RPMI8226 (cell line): ENCODE measurements at regions not wholly inside any gene's neighbourhood (a gene's known extent, or its start where the extent isn't known, plus 50 kb on each side); places are given as distances from the start of the nearest gene placed in this dataset.
"Not testable (repeated sequence)": the region's sequence is repeated elsewhere in the genome, so short reads cannot be mapped to it uniquely, and the experiment has no call there.

Source experiments
- DNase-seq: peaks from one replicate; pipeline ENCODE4 v3.0.0-alpha.2; 2015

DNA sequence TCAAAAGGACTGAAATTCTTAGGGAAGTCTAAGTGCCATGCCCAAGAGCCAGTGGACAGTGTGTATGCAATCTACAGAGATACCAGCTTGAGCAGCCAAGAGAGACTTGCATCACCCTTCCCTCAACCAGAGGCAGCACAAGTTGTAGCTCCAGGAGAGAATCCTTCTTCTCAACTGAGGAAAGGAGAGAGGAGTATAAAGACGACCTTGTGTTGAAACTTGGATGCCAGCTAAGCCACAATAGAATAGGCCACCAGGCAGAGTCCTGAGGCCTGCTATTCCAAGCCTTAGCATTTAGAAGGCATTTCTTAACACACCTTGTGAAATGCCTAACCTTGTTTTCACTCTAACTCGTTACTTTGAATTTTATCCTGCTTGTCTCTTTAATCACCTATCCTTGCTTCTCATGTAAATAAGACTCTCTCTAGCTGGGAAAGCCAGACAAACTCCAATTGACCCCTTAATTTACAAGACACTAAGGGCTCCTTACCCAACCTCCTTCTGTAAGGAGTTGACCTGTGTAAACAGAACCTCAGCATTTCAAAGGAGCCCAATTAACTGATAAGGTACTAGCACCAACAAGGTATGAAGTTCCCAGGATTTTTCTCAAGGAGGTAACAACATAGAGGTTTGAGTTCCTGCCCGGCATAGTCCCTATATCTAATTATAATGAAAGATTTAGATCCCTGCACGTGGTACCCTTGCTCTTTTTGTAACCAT is 738.8 kb downstream of the AMY1C start:
- no peak for DNase-seq

DNA sequence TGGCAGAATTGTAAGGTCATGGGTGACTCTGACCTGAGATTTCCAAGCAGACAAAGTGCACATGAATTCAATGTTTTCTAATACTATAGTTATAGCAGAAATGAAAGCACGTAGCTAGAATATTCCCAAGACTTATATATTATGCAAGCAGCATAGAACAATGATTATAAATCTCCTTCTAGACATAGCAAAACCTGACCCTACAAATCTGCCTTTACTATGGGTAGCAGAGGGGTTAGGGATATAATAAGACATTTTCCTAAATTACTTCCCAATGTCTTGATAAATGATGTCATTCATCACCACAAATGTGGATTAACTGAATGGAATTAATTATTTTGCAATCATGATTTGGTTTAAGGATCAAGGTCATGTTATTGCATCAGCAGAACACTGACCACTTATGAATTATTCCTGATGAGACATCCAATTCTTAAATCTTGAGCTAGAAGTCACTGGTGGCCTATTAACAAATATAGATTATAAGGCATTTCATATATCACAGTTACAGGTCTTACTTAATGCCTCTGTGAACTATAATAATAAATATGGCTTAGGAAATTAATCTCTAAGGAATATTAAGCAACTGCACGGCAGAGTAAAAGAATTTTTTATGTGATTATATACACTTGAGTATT is 776.6 kb downstream of the AMY1C start:
- no peak for DNase-seq

DNA sequence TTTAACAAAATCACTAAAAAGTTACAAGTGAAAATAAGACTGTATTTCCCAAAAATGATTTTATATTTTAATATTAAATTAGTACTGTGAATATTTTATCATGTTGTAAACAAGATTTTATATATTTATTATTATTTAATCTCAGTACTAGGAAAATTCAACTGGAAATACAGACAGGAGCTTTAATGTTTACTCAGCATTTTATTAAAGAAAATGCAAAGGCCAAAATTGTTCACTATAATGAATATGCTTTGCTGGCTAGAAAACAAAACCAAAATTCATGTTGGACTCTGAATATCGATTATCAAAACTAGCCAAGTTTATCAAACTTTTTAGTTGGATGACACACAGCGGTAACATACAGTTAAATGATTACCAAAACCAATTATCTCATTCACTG is 782.3 kb downstream of the AMY1C start:
- no peak for DNase-seq

DNA sequence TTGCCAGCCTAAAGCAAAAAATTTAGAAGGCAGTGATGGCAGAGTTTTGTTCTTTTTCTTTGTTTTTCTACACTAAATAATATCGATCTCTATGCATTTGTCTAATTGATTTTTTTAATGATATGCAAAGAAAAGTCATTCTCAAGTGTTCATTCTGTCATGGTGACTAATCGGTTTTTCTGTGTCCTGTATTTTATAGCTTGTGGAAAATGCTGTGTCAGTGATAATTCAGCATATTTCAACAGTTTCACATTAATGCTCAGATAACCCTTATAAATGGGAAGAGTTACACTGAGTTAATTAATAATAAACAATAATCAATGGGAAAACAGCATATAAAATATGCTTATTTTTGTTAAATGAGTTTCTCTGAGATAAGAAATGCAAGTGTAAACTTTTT is 824.9 kb downstream of the AMY1C start:
- no peak for DNase-seq

DNA sequence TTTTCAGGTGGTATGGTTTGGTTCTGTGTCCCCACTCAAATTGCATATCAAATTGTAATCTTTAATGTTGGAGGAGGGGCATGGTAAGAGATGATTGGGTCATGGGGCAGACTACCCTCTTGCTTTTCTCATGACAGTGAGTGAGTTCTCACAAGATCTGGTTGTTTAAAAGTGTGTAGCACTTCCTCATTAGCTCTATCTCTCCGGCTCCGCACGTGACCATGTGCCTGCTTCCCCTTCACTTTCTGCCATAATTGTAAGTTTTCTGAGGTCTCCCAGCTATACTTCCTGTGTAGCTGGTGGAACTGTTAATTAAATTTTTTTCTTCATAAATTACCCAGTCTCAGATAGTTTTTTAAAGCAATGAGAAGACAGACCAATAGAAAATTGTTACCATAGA is 843.2 kb downstream of the AMY1C start:
- DNase-seq, result no peak

DNA sequence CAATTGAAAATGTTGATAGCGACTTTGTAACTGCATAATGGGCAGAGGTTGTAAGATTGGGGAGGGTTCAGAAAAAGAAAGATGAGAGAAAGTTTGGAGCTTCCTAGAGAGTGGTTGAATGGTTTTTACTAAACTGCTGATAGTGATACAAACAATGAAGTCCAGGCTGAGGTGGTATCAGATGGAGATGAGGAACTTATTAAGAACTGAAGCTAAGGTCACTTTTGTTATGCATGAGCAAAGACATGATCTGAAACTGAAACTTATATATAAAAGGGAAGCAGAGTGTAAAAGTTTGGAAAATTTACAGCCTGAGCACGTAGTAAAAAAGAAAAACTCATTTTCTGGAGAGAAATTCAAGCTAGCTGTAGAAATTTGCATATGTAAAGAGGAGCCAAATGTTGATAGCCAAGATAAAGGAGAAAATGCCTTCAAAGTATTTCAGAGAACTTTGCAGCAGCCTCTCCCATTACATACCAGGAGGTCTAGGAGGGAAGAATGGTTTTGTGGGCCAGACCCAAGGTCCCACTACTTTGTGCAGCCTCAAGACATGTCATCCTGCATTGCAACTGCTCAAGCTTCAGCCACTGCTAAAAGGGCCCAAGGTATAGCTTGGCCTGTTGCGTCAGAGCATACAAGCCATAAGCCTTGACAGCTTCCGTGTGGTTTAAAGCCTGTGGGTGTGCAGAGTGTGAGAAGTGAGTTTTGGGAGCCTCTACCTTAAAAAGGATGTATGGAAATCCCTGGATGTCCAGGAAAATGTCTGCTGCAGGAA is 843.9 kb downstream of the AMY1C start:
- DNase-seq, result no peak

DNA sequence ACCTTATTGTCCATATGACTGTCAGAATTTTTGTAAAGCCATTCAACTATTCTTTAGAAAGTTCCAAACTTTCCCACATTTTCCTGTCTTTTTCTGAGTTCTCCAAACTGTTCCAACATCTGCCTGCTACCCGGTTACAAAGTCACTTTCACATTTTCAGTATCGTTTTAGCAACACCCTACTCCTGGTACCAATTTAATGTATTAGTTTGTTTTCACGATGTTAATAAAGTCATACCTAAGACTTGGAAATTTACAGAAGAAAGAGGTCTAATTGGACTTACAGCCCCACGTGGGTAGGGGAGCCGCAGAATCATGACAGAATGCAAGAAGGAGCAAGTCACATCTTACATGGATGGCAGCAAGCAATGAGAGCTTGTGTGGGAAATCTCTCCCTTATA is 867.8 kb downstream of the AMY1C start:
- DNase-seq, result no peak

DNA sequence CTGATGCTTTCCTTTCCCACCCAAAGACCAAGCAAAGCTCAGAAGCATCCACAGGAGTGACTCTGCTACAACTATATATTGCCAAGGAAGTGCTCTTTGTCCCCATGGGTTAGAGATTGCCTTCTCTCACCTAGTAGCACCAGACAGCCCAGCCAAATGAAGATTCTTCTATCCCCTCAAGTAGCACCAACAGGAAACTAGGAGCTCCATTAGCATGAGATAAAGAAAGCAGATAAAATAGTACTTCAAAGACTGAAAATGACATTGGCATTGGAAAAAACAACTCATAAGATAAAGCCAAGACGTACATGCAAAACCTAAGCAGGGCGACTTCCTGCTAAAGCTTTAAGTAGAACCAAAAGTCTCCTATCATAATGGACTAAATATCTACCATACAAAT is 871.5 kb downstream of the AMY1C start:
- DNase-seq, result no peak

DNA sequence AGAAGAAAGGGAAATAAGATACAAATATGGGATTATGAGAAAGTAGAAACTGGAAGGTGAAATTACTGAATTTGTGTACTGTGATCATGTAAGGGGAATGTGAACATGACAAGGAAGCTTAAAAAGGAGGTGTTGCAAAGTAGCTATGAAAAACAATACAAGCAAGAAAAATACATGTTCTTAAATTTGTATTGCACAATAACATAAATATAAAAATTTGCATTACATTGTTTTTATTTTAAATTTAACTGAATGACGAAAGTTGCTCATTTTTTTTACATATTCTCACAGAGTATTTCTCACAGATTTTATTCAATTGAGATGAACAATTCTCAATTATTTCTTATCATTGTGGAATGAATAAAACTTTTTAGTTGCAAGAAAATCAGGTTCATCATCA is 874.8 kb downstream of the AMY1C start:
- no peak for DNase-seq

DNA sequence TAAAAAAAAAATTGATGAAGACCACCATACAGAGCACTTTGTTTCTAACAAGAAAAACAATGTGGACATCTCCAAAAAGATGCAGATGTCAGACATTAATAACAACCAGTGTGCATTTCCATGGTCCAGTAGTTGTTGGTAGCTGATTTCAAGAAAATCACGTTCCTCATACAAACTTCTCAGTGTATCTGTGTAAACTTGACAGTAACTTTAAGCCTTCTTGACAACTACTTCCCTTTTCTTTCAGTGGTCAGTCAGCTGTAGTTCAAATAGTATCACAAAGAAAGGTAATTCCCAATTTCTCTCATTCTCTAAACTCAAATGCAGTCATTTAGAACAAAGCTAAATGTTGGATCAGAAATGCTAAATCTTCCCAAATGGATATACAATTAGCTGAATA is 879.9 kb downstream of the AMY1C start:
- DNase-seq, result no peak

DNA sequence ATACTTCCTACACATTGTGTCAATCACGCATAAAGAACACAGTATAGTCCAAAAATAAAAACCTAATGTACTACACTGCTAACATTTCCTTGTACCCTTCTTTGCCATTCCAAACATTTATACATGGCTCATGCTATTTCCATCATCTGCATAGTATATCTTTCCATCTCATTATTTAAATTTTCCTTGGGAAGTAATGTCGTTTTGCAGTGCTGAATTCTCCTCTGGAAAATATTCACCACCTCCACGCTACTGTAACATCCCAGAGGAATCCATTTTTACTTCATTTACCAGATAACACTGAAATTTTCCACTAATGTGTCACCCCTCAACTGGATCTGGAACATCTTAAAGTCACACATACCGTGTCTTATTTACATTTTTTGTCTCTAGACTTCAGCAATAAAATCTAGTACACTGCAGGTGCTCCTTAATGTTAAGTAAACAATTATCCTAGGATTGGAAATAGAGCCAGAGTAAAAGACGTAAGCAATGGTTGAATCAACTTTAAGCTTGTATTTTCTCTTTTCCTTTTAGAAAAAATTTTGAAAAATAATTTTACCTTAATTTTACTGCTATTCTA is 881.0 kb downstream of the AMY1C start:
- no peak for DNase-seq

DNA sequence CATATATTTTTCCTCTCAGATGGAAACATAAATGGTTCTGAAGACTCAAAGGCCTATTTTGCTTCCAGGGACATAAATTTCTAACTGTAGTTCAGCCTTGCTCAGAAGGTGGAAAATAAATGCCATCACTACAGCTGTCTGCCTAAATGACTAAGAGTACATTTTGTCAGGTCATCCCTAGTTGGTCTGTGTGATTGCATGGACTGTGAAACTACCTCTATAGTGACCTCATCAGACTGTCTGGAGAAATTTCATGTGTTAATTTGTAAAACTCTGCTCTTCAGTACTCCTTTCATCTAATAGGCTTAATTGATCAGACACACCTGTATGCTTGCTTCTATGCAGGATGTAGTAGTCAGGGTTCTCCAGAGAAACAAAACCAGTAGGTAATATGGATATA is 886.9 kb downstream of the AMY1C start:
- no peak for DNase-seq

DNA sequence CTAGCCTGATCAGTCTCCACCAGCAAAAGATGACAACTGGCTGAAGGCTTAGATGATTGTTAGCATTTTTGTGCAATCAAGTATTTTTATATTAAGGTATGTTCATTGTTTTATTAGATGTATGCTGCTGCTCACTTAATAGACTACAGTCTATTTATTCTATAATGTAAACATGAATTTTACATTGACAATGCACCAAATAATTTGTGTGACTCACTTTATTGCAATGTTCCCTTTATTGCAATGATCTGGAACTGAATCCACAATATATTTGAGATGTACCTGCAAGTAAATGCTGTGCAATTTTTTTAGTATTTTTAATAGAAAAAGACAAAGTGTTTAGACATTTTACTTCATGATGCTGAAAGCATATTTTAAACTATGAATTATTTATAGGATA is 896.5 kb downstream of the AMY1C start:
- no peak for DNase-seq

DNA sequence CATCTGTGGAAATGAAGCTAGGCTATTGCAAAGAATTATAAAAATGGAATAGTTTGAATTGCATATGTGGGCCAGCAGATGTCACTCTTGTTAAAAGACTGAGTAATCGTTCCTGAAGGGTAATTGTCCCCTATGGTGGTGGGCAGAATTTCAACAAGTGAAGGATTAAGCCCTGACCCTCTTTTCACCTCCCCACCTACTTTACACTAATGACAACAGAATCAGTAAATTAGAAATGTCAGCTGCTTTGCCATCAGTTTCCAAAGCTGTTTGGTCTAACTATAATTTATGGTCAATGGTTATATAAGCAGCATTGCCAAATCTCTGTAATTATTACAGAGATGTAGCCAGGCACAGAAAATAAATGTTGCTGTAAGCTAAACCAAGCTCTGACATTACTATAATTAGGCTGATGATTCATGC is 898.6 kb downstream of the AMY1C start:
- peak; percentile 14 for DNase-seq

DNA sequence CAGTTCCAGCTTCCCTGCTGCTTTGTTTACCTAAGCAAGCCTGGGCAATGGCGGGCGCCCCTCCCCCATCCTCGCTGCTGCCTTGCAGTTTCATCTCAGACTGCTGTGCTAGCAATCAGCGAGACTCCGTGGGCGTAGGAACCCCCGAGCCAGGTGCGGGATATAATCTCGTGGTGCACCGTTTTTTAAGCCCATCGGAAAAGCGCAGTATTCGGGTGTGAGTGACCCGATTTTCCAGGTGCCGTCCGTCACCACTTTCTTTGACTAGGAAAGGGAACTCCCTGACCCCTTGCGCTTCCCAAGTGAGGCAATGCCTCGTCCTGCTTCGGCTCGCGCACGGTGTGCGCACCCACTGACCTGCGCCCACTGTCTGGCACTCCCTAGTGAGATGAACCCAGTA is 914.7 kb downstream of the AMY1C start:
- not testable (repeated sequence) for DNase-seq

DNA sequence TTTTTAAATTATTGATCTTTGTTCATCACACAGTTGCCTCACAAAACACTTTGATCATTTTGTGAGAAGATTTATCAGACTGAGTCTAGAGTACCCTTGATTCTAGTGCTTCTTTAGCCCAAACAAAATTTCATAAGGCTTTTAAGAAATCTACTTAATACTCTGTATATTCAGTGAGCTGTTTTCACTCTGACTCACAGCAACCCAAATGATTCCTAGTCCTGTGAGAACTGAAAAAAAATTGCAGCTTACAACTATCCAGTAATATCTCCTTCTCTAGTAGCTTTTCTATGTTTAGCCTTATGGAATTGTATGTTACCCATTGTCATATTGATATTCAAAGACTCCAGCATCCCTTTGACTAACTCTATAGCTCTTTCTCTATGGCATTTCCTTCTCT is 915.6 kb downstream of the AMY1C start:
- DNase-seq, result no peak

DNA sequence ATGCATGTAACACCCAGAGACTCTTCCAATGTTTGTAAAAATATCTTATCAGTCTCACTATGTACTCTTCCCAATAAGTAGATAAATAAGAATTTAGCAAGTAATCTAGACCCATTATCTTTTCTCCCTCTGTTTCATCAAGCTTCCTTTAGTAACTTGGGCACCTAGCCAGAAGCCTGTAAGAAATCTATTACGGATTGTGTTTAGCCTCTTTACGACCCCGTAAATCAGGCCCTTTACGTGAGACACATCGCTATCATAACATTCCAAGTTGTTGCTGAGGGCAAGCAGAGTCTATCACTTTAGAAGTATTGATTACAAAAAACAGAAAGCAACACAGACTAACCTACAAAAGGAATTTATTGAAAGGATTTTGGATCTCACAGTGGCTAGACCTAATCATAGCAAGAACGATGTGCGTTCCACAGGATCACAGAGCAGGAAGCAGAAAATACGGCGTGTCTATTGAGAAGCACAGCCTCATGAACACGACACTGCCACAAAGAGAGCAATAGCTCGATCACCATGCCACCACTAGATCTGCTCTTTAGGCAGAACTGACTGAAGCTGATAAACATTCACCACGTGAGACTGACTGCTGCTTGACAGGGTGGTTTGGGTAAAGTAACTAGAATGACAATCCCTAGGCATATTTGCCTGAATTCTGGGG is 922.1 kb downstream of the AMY1C start:
- DNase-seq, result no peak

DNA sequence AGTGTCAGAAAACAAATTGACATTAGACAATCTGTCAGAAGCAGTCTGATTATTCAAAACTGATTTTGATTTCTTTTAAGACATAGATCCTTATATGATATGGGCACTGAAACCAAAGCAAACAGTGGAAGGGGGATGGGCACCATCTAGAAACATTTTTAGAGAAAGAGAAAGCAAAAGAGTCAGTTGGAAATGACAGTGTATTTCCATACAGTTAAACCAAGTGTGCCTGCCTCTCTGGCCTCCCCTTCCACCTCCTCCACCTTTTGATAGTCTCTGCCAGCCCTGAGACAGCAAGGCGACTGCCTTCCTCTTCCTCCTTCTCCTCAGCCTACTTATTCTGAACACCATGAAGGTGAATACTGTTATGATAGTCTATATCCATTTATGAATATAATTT is 949.7 kb downstream of the AMY1C start:
- no peak for DNase-seq

DNA sequence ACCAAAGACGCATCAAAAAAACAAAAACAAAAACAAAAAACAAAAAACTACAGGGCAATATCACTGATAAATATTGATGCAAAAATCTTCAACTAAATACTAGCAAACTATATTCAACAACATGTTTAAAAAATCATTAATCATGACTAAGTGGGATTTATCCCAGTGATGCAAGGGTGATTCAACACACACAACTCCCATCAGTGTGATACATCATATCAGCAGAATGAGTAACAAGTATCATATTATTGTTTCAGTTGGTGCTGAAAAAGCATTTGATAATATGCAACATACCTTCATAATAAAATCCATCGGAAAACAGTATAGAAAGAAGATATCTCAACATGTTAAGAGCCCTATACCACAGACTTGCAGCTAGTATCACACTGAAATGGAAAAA is 953.0 kb downstream of the AMY1C start:
- DNase-seq, result no peak

DNA sequence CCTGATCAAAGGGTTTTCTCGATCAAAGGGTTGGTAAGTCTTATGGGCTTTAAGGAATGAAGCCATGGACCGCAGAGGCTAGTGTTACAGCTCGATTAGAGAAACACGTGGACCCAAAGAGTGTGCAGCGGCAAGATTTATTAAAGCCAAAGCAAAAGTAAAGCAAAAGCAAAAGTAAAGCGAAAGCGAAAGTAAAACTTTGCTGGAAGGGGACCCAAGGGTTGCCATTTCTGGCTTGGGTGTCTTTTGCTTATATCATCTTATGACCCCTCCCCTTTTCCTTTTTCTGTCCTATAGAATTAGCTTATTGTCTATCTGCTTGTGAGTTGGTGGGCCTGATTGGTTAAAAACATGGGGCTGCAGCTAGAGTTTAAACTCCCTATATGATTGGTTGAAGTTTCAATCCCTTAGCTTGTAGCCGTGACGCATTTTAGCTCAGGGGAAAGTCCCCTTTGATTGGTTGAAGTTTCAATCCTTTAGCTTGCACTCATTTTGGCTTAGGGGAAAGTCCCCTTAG is 957.0 kb downstream of the AMY1C start:
- peak; percentile 47 for DNase-seq

DNA sequence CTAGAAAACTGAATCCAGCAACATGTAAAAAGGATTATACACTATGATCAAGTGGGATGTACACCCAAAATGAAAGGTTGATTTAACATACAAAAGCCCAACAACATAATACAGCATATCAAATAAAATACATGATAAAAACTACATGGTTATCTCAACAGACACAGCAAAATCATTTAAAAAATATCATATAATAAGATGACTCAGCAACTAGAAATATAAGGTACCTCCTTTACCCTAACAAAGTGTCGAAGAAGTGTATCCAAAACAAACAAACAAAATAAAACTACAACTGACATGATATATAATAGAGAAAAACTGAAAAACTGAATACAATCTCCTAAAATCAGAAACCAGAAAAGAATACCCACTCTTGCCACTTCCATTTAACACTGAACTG is 969.1 kb downstream of the AMY1C start:
- DNase-seq, result no peak

DNA sequence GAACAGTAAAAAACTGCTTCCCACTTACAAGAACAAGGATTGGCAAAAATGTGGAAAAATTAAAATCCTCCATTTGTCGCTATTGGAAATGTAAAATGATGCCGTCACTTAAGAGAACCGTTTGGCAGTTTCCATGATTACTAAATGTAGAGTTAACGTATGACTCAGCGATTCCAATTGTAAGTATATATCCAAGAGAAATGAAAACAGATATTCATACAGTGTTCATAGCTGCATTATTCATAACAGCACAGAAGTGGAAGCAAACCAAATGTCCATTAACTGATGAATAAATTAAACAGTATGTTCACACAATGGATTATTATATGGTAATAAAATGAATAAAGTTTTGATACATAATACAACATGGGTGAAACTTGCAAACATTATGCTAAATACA is 971.0 kb downstream of the AMY1C start:
- DNase-seq, result no peak

DNA sequence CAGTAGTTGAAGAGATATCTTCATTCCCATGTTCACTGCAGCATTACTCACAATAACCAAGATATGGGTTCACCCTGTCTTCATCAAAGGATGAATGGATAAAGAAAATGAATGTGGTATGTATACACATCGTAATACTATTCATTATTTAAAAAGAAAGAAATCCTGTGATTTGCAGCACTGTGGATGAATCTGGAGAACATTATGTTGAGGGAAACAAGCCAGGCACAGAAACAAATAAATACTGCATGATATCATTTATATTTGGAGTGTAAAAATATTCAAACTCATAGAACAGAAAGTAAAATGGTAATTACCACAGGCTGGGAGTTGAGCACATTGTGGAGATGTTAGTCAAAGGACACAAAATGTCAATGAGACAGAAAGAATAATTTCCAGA is 977.2 kb downstream of the AMY1C start:
- DNase-seq, result no peak
